Transverse colon (tissue), 4 donors: ENCODE measurements at regions not wholly inside any gene's neighbourhood (a gene's known extent, or its start where the extent isn't known, plus 50 kb on each side); places are given as distances from the start of the nearest gene placed in this dataset.

Experiments used
- CTCF ChIP-seq, 5 experiments: fragments of 200-600 bp in 3 of 5; fragments of 450-650 bp in 2 of 5; sonication (generic) in 3 of 5; IDR thresholded peaks; 1 replicate in 2 of 5; 2 replicates in 3 of 5; pipeline ENCODE4 v1.5.1; 2016 to 2017; ENCODE audit warnings: antibody characterized with exemption in 5 of 5, inconsistent platforms in 3 of 5, mild to moderate bottlenecking in 2 of 5, moderate library complexity in 1 of 5
- POLR2AphosphoS5 ChIP-seq, 3 donors: sonication (generic); formaldehyde crosslinking; IDR thresholded peaks; one replicate each; pipeline ENCODE4 v1.6.1; 2016; ENCODE audit warnings: antibody characterized with exemption in 3 of 3

DNA sequence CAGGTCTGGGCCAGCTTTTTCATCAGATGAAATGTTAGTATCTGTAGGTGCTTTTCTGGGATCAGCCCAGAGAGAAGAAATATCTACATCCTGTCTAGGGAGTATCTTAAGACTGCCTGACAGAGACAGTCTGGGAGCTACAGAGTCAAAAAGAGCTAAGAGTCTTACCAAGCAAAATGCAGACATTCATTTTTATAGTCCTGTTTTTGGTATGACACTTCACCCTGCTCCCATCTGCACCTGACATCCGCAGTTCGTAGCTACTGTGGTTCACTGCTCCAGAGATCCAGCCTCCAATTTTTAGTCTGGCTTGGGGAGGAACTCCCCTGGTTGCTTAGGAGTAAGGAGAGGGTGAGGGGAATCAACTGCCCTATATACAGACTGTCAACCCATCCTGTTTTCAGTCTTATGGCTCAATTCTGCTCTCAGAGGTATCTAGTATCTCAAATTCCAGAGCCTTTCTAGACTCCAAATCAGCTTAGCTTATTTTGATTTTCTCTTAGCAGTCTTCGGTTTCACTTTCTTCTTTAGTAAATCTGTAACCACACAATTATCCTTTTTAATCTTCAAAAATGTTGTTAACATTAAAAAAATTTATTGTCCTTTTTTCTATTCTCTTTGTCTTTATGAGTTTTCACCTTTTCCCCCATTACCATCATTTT lies 97.8 kb downstream of the TMEM100 start:
- no peak for TF ChIP-seq POLR2AphosphoS5 (IDR thresholded peaks at IDR 0.05)
- no peak for TF ChIP-seq CTCF (IDR thresholded peaks at IDR 0.05)
